Peyer's patch (tissue), 4 donors: ENCODE measurements at regions not wholly inside any gene's neighbourhood (a gene's known extent, or its start where the extent isn't known, plus 50 kb on each side); places are given as distances from the start of the nearest gene placed in this dataset.

Experiments used
- CTCF ChIP-seq, 6 experiments: fragments of 450-650 bp in 4 of 6; fragments of 200-600 bp in 2 of 6; sonication (generic) in 1 of 6; IDR thresholded peaks; one replicate each; pipeline ENCODE4 v1.5.1; 2017 to 2019; ENCODE audit warnings: antibody characterized with exemption in 6 of 6, mild to moderate bottlenecking in 3 of 6, moderate library complexity in 1 of 6
- POLR2A ChIP-seq, 2 donors: fragments of 450-650 bp; IDR thresholded peaks; one replicate each; pipeline ENCODE4 v1.5.1; 2017; ENCODE audit warnings: antibody characterized with exemption in 2 of 2, mild to moderate bottlenecking in 2 of 2, moderate library complexity in 2 of 2

- TF ChIP-seq CTCF (IDR thresholded peaks at IDR 0.05) (no peak), POLR2A (IDR thresholded peaks at IDR 0.05) (no peak)
These were observed 180.2 kb upstream of the FSTL5 start for GRCh38 chr4:162343967-162344366.
